ENCODE measurements at regions not wholly inside any gene's neighbourhood (a gene's known extent, or its start where the extent isn't known, plus 50 kb on each side); places are given as distances from the start of the nearest gene placed in this dataset.
A peak's percentile ranks its signal among the peaks of the same experiment; 100 is the strongest.

- DNase-seq (ENCODE audit: low read depth in 2 of 3, low spot score in 2 of 3), result no peak
Observed at GRCh38 chr12:77366616-77367015, 301.2 kb upstream of the E2F7 start.

GRCh38 chr12:77364400-77364799 lies 299.0 kb upstream of the E2F7 start:
- no peak for DNase-seq (ENCODE audit: low read depth in 2 of 3, low spot score in 2 of 3)

- no peak for DNase-seq (ENCODE audit: low read depth in 2 of 3, low spot score in 2 of 3)
Observed at GRCh38 chr12:77362509-77363210, 297.3 kb upstream of the E2F7 start.

- DNase-seq (ENCODE audit: low read depth in 2 of 3, low spot score in 2 of 3), result no peak
Observed at GRCh38 chr12:77357655-77358054, 292.3 kb upstream of the E2F7 start.

GRCh38 chr12:77354766-77355362 lies 289.5 kb upstream of the E2F7 start:
- DNase-seq (ENCODE audit: low read depth in 2 of 3, low spot score in 2 of 3), result no peak

- no peak for DNase-seq (ENCODE audit: low read depth in 2 of 3, low spot score in 2 of 3)
Observed at GRCh38 chr12:77352946-77353345, 287.6 kb upstream of the E2F7 start.

- DNase-seq (ENCODE audit: low read depth in 2 of 3, low spot score in 2 of 3), result no peak
Observed at GRCh38 chr12:77351860-77352259, 286.5 kb upstream of the E2F7 start.

GRCh38 chr12:77349689-77350370 lies 284.5 kb upstream of the E2F7 start:
- no peak for DNase-seq (ENCODE audit: low read depth in 2 of 3, low spot score in 2 of 3)

GRCh38 chr12:77347017-77347416 lies 281.6 kb upstream of the E2F7 start:
- no peak for DNase-seq (ENCODE audit: low read depth in 2 of 3, low spot score in 2 of 3)

GRCh38 chr12:77345336-77345735 lies 280.0 kb upstream of the E2F7 start:
- no peak for DNase-seq (ENCODE audit: low read depth in 2 of 3, low spot score in 2 of 3)

GRCh38 chr12:77344651-77345050 lies 279.3 kb upstream of the E2F7 start:
- no peak for DNase-seq (ENCODE audit: low read depth in 2 of 3, low spot score in 2 of 3)

GRCh38 chr12:77343291-77343690 lies 277.9 kb upstream of the E2F7 start:
- no peak for DNase-seq (ENCODE audit: low read depth in 2 of 3, low spot score in 2 of 3)

- no peak for DNase-seq (ENCODE audit: low read depth in 2 of 3, low spot score in 2 of 3)
Observed at GRCh38 chr12:77342253-77342652, 276.9 kb upstream of the E2F7 start.

- no peak for DNase-seq (ENCODE audit: low read depth in 2 of 3, low spot score in 2 of 3)
Observed at GRCh38 chr12:77339610-77340009, 274.2 kb upstream of the E2F7 start.

GRCh38 chr12:77337362-77337761 lies 272.0 kb upstream of the E2F7 start:
- no peak for DNase-seq (ENCODE audit: low read depth in 2 of 3, low spot score in 2 of 3)

GRCh38 chr12:77334806-77335205 lies 269.4 kb upstream of the E2F7 start:
- DNase-seq (ENCODE audit: low read depth in 2 of 3, low spot score in 2 of 3), result no peak

GRCh38 chr12:77328326-77328725 lies 263.0 kb upstream of the E2F7 start:
- no peak for DNase-seq (ENCODE audit: low read depth in 2 of 3, low spot score in 2 of 3)

GRCh38 chr12:77325511-77326236 lies 260.3 kb upstream of the E2F7 start:
- DNase-seq (ENCODE audit: low read depth in 2 of 3, low spot score in 2 of 3), result no peak

GRCh38 chr12:77324763-77325468 lies 259.5 kb upstream of the E2F7 start:
- peak in 1 of 3 experiments; percentile 7 for DNase-seq (ENCODE audit: low read depth in 2 of 3, low spot score in 2 of 3)

- DNase-seq (ENCODE audit: low read depth in 2 of 3, low spot score in 2 of 3), result no peak
Observed at GRCh38 chr12:77324416-77324762, 259.0 kb upstream of the E2F7 start.

GRCh38 chr12:77323788-77324415 lies 258.5 kb upstream of the E2F7 start:
- DNase-seq (ENCODE audit: low read depth in 2 of 3, low spot score in 2 of 3), result no peak
